GM23338 (cell line): ENCODE measurements at regions not wholly inside any gene's neighbourhood (a gene's known extent, or its start where the extent isn't known, plus 50 kb on each side); places are given as distances from the start of the nearest gene placed in this dataset.

Experiments used
- ATAC-seq: fragments of 200-7000 bp; cut with Tn5 transposase; 3 replicates; pipeline ENCODE4 v1.9.1; 2020
- DNase-seq: peaks from one replicate; pipeline ENCODE4 v3.0.0-alpha.2; 2015; ENCODE audit warnings: low spot score
- H2AFZ ChIP-seq: fragments of 200-600 bp; sonication (generic); 2 replicates; pipeline ENCODE4 v1.8.0; 2016; ENCODE audit warnings: antibody characterized with exemption, mild to moderate bottlenecking, moderate library complexity
- H3F3A ChIP-seq: fragments of 200-600 bp; sonication (generic); replicated peaks from 2 replicates; pipeline ENCODE4 v1.8.0; 2017; ENCODE audit warnings: antibody characterized with exemption, mixed run types, low read depth
- H3K27ac ChIP-seq: fragments of 200-600 bp; sonication (generic); 2 replicates; pipeline ENCODE4 v1.6.1; 2016; ENCODE audit warnings: low read depth
- H3K27me3 ChIP-seq: fragments of 200-600 bp; sonication (generic); 2 replicates; pipeline ENCODE4 v1.8.0; 2016; ENCODE audit warnings: mild to moderate bottlenecking, mixed run types, moderate library complexity; ENCODE audit not compliant: insufficient read depth
- H3K36me3 ChIP-seq: fragments of 200-600 bp; sonication (generic); 2 replicates; pipeline ENCODE4 v1.8.0; 2016; ENCODE audit warnings: mild to moderate bottlenecking; ENCODE audit not compliant: insufficient read depth
- H3K4me1 ChIP-seq: fragments of 200-600 bp; sonication (generic); 2 replicates; pipeline ENCODE4 v1.8.0; 2016; ENCODE audit warnings: mild to moderate bottlenecking, moderate library complexity; ENCODE audit not compliant: insufficient read depth
- H3K4me2 ChIP-seq: fragments of 200-600 bp; sonication (generic); 2 replicates; pipeline ENCODE4 v1.7.1; 2017; ENCODE audit warnings: mixed run types
- H3K4me3 ChIP-seq: fragments of 200-600 bp; sonication (generic); 2 replicates; pipeline ENCODE4 v1.6.1; 2016; ENCODE audit warnings: mixed run types
- H3K79me2 ChIP-seq: fragments of 200-600 bp; sonication (generic); replicated peaks from 2 replicates; pipeline ENCODE4 v1.8.0; 2017; ENCODE audit warnings: mild to moderate bottlenecking; ENCODE audit not compliant: insufficient read depth
- H3K9me2 ChIP-seq: fragments of 200-600 bp; sonication (generic); 2 replicates; pipeline ENCODE4 v1.8.0; 2017; ENCODE audit not compliant: insufficient read depth
- H4K20me1 ChIP-seq: fragments of 200-600 bp; sonication (generic); replicated peaks from 2 replicates; pipeline ENCODE4 v1.8.0; 2017; ENCODE audit warnings: mild to moderate bottlenecking; ENCODE audit not compliant: insufficient read depth
- H3K27ac Mint-ChIP-seq: 2 replicates; pipeline ENCODE4 v1.8.0; 2020; ENCODE audit warnings: inconsistent platforms, mild to moderate bottlenecking, moderate library complexity, mixed read lengths
- H3K27me3 Mint-ChIP-seq: 3 replicates; pipeline ENCODE4 v1.8.0; 2022; ENCODE audit warnings: low read depth, mild to moderate bottlenecking, moderate library complexity, mixed read lengths, inconsistent platforms; ENCODE audit not compliant: insufficient read depth, poor library complexity
- H3K36me3 Mint-ChIP-seq: 3 replicates; pipeline ENCODE4 v1.8.0; 2021; ENCODE audit warnings: low read depth, mild to moderate bottlenecking, inconsistent platforms, moderate library complexity, mixed read lengths
- H3K4me1 Mint-ChIP-seq: 3 replicates; pipeline ENCODE4 v1.8.0; 2020; ENCODE audit warnings: mild to moderate bottlenecking, inconsistent platforms, mixed read lengths
- H3K4me3 Mint-ChIP-seq: 3 replicates; pipeline ENCODE4 v1.8.0; 2021; ENCODE audit warnings: moderate library complexity, mild to moderate bottlenecking, inconsistent platforms, mixed read lengths
- H3K9me3 Mint-ChIP-seq: 3 replicates; pipeline ENCODE4 v1.8.0; 2020; ENCODE audit warnings: moderate library complexity, mild to moderate bottlenecking, inconsistent platforms, mixed read lengths
- CREB1 ChIP-seq: fragments of 250-450 bp; sonication (Bioruptor Pico); IDR thresholded peaks from 2 replicates; pipeline ENCODE4 v1.5.0; 2020; ENCODE audit warnings: low read depth, mild to moderate bottlenecking, moderate library complexity
- CTCF ChIP-seq, 2 experiments: fragments of 200-600 bp in 1 of 2; sonication (generic) in 1 of 2; conservative IDR thresholded peaks; 2 replicates each; pipeline versions ENCODE4 v1.5.1 to v1.6.1; 2016 to 2017; ENCODE audit warnings: antibody characterized with exemption in 2 of 2, low read depth in 2 of 2, mild to moderate bottlenecking in 2 of 2, moderate library complexity in 1 of 2
- ETS1 ChIP-seq: IDR thresholded peaks from 2 replicates; pipeline ENCODE4 v1.6.1; 2016; ENCODE audit warnings: antibody characterized with exemption
- EZH2 ChIP-seq: fragments of 200-600 bp; sonication (generic); IDR thresholded peaks from one replicate; pipeline ENCODE4 v1.8.0; 2017; ENCODE audit warnings: antibody characterized with exemption, mild to moderate bottlenecking, low read depth; ENCODE audit not compliant: unreplicated experiment
- EZH2phosphoT487 ChIP-seq: fragments of 200-600 bp; sonication (generic); IDR thresholded peaks from one replicate; pipeline ENCODE4 v1.8.1; 2018; ENCODE audit warnings: antibody characterized with exemption; ENCODE audit not compliant: unreplicated experiment
- NANOG ChIP-seq: IDR thresholded peaks from 2 replicates; pipeline ENCODE4 v1.6.1; 2016; ENCODE audit warnings: antibody characterized with exemption, borderline replicate concordance
- POLR2AphosphoS5 ChIP-seq: IDR thresholded peaks from 2 replicates; pipeline ENCODE4 v1.6.1; 2016; ENCODE audit warnings: antibody characterized with exemption, low read depth
- REST ChIP-seq: IDR thresholded peaks from one replicate; pipeline ENCODE4 v1.6.1; 2018; ENCODE audit warnings: antibody characterized with exemption; ENCODE audit not compliant: unreplicated experiment
- ZNF114 ChIP-seq: fragments of 250-450 bp; sonication (Bioruptor Pico); IDR thresholded peaks from 2 replicates; pipeline ENCODE4 v1.5.0; 2020; ENCODE audit warnings: mild to moderate bottlenecking, moderate library complexity
- ZNF331 ChIP-seq: fragments of 250-450 bp; sonication (Bioruptor Pico); IDR thresholded peaks from 2 replicates; pipeline ENCODE4 v1.5.0; 2020; ENCODE audit warnings: low read depth, mild to moderate bottlenecking, moderate library complexity
- ZNF462 ChIP-seq: fragments of 250-450 bp; sonication (Bioruptor Pico); IDR thresholded peaks from 2 replicates; pipeline ENCODE4 v1.5.0; 2020; ENCODE audit warnings: mild to moderate bottlenecking, moderate library complexity

GRCh38 chr16:62967163-62967562 is 930.9 kb upstream of the CDH8 start (continued):
- no peak for TF ChIP-seq REST

- Mint-ChIP-seq H3K27ac (no peak overlapping the region), H3K4me3 (no peak overlapping the region), H3K27me3 (no peaks in the 10 kb centered on the region), H3K36me3 (peaks cover 4% of the 10 kb centered on the region; the same call in 1 of the 3 replicates), H3K9me3 (peaks cover 4% of the 10 kb centered on the region; the same call in 2 of the 3 replicates), H3K4me1 (no peaks in the 10 kb centered on the region)
- Histone ChIP-seq H3K36me3 (no peaks in the 10 kb centered on the region), H2AFZ (no peak overlapping the region), H3K27me3 (no peaks in the 10 kb centered on the region), H3K9me2 (0 out of 2 replicates have a peak, but pooled peaks cover 5% of the 10 kb centered on the region), H3K79me2 (no peaks in the 10 kb centered on the region), H4K20me1 (no peaks in the 10 kb centered on the region), H3K27ac (no peak overlapping the region), H3K4me3 (no peak overlapping the region), H3F3A (no peaks in the 10 kb centered on the region), H3K4me1 (no peaks in the 10 kb centered on the region), H3K4me2 (no peak overlapping the region)
- DNase-seq, result no peak
- no peak for ATAC-seq
- no peak for TF ChIP-seq ZNF462 (CRISPR knock-in tag)
- no peak for TF ChIP-seq ZNF114
- TF ChIP-seq ETS1, result no peak
- no peak for TF ChIP-seq POLR2AphosphoS5
- no peak for TF ChIP-seq EZH2
- no peak for TF ChIP-seq CREB1 (CRISPR knock-in tag)
- TF ChIP-seq ZNF331 (CRISPR knock-in tag), result no peak
- no peak for TF ChIP-seq CTCF (conservative IDR thresholded peaks at IDR 0.05; ENCODE audit: low read depth in 2 of 2)
- no peak for TF ChIP-seq NANOG
- TF ChIP-seq EZH2phosphoT487, result no peak
Measured at GRCh38 chr16:62966626-62967025, 930.4 kb upstream of the CDH8 start.
